GM18505 (cell line): ENCODE measurements at regions not wholly inside any gene's neighbourhood (a gene's known extent, or its start where the extent isn't known, plus 50 kb on each side); places are given as distances from the start of the nearest gene placed in this dataset.

Source experiments
- ATAC-seq: cut with Tn5 transposase; IDR thresholded peaks from one replicate; pipeline ENCODE4 v1.9.1; 2021; ENCODE audit not compliant: unreplicated experiment
- POLR2A ChIP-seq: IDR thresholded peaks from 4 replicates; pipeline ENCODE4 v1.6.1; 2011; ENCODE audit warnings: borderline replicate concordance; ENCODE audit not compliant: insufficient read depth, insufficient read length; ENCODE audit errors: extremely low read depth

DNA sequence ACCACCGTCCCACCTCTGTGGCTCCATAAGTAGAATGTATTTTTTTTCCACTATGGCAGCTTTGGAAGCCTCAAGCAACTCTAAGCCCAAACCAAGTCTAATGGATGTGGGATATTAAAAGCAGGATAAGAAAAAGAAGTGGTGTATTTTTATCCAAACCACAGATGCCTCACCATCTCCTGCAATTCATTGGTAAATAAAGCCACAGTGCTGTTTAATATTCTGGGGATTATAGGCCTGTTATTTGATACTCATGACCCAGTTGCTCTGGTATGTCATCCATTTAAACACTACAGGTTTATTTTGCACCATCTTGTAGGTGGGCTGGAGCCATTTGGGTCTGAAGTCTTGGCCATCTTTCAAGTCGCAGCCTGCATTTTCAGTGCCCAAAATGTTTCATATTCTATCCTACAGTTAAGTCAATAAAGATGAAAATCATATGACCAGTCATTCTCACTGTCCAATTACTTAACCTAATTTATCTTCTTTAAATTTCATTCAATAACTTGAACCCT lies 279.5 kb upstream of the EPHA4 start:
- ATAC-seq = no peak

DNA sequence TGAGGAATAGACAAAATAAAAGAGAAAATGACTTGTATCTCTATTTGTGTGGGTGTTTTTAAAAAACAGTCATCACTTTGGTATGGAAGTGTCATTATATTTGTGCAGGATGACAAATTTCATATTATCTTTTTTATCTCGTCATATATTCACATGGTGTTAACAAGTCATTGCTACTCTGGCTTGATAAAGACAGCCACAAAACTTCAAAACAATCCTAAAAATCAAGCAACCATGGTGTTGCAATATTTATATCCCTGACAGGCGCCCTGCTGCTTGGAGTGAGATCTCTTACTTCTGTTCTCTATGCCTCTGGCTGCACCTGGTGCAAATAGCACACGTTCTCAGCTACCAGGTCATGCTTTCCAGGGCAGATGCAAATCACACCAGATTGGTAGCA lies 278.0 kb upstream of the EPHA4 start:
- no peak for TF ChIP-seq POLR2A
- no peak for ATAC-seq

More for the DNA sequence above, 279.5 kb upstream of the EPHA4 start:
- no peak for TF ChIP-seq POLR2A

DNA sequence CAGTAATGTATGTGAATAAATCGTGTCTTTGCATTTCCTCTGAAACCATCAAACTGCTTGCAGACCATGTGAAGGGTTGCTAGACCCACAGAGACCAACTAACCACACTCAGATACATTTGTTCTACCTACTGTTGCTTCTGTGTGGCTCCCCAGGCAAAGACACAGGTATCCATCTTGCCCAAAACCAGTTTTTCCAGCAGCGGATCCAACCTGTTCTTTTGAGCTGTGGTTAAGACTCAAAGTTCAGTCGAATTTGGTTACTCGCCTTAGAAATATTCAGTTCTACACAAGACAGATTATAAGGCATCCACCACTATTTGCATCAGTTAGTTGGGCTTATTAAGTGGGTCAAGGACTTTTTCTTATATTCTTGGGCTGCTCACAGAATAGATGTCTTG lies 276.2 kb upstream of the EPHA4 start:
- no peak for ATAC-seq
- TF ChIP-seq POLR2A = no peak

DNA sequence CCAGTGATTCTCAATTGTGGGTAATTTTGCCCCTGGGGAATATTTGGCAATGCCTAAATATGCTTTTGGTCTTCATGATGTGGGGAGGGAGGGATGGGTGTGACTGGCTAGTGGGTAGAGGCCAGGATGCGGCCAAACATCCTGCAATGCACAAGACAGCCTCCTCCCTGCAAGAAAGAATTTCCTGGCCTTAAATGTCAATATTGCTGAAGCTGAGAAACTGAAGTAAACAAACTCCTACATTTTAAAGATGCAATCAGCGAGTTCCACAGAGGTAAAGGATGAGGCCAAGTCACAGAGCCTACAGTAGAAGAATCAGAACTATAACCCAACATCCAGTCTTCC lies 272.9 kb upstream of the EPHA4 start:
- no peak for TF ChIP-seq POLR2A
- ATAC-seq = no peak

DNA sequence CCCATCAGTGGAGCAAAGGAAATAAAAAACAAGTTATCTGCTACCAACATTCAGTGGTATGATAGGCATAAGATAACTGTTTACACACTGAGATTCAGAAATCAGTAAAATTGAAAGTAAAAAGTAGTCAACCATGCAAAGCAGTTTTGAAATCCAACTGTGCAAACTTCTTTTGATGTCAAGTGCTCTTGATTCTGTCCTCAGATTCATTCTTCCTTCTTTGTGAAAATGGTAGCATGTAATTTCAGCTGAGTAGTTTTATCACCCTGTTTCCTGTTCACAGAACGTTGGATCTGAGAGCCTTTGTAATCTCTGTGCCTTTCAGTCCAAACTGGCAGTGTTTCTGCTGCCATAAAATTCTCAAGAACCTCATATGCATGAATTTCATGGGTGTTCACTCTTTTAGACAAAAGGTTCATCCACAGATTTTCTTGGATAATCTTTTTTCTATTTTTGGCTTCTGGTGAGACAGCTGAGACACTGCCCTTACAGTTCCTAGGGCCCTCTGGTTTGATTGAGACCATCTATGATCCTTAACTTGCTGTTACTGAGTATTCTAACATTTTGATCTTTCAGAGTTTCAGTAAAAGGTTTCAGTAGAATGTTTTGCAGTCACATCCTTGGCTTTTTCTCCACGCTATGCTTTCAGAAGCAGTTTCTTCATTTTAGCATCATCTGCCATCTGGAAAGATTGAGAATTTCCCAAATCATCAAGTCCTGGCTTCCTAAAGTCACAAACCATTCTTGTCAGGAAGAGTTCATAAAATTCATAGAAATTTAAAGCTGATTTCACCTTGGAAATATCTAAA lies 272.3 kb upstream of the EPHA4 start:
- ATAC-seq = peak; percentile 93
- TF ChIP-seq POLR2A = no peak

DNA sequence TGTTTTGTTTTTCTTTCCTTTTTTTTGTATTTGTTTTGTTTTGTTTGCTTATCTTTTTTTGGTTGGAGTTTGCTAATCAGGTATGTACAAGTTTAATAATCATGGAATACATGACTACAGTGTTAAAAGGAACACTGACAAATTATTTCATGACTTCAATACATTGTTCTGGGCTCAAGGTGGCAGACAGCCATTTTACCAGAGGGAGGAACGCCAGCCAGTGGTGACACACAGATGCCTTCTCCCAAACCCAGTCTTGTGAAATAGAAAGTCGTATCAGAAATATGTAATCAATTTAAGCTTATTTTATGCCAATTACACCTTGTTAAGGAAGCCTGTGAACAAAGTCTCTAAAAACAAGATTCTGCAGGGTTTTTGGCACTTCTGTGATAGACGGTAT lies 264.0 kb upstream of the EPHA4 start:
- no peak for ATAC-seq
- no peak for TF ChIP-seq POLR2A

DNA sequence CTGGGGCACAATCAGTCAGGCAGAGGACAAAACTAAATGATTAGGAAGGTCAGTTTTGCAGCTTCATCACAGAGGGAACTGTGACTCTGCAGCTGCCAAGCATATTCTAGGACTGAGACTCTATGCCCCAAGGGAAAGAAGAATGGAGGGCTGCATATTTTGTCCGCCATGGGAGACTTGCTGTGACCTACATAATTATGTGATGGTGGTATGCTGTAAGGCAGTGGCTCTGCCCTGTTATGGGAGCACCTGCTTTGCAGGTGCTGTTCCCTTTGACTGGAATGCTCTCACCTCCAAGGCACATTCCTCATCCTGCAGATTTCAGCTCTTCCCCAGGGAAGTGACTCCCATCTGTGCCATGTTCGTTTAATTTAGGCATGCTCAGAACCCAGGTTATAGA lies 261.9 kb upstream of the EPHA4 start:
- no peak for TF ChIP-seq POLR2A
- ATAC-seq = no peak

DNA sequence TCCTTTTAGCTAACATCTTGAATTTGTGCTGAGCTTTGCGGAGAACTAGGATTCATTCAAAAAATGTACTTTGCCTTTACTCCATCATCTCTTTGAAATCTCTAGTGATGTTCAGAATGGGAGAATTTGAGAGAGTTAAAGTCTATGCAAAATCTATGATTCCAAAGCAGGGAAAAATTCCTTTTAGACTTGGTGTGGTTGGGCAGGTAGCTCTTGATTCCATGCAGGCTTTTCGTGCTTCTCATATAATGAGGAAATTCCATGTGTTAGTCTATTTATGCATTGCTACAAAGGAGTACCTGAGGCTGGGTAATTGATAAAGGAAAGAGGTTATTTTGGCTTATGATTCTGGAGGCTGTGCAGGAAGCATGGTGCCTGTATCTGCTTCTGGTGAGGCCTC lies 258.9 kb upstream of the EPHA4 start:
- no peak for ATAC-seq
- TF ChIP-seq POLR2A = no peak

DNA sequence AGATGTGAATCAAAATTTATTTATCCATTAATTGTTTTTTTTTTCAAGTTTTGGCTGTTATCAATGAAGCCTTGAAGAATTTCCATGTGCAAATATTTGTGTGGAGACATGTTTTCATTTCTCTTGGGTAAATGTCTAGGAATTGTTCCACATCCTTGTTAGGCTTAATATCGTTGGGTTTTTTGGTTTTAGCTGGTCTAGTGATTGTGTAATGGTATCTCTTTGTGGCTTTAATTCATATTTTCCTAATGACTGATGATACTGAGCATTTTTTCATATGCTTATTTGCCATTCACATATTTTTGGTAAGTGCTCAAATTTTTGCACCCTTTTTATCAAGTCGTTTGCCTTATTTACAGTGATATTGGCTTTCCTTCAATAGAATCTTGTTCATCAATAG lies 250.3 kb upstream of the EPHA4 start:
- ATAC-seq = no peak
- TF ChIP-seq POLR2A = no peak

DNA sequence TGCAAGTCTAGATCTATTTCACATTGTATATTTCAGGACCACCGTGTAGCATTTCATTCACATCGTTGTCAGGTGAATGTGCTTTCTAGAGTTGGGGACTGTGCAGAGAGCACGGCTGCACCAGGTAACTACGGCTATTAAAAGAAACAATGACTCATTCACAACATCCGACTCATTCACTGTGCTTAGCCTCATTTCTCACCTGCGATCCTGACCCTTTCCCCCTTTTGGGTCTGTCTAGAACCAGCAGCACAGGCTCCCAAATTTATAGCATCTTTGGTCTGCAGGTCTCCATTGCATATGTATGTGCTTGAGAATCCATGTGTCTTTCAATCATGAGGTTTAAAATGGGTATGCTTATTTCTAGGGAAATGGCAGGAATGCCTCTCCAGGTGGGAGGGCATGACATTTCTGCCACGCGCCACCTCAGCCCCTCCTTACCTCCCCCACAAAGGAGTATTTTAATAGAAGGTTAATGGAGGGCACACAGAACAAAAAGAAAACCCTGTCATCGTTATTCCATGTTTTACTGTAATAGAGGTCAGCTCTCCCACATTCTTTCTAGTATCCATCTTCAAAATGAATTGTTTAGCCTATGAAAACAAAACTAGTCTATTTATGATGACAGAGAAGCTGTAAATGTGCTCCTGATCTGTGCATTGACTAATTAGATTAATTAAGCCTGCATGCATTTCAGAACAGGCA lies 246.7 kb upstream of the EPHA4 start:
- no peak for TF ChIP-seq POLR2A
- ATAC-seq = no peak

DNA sequence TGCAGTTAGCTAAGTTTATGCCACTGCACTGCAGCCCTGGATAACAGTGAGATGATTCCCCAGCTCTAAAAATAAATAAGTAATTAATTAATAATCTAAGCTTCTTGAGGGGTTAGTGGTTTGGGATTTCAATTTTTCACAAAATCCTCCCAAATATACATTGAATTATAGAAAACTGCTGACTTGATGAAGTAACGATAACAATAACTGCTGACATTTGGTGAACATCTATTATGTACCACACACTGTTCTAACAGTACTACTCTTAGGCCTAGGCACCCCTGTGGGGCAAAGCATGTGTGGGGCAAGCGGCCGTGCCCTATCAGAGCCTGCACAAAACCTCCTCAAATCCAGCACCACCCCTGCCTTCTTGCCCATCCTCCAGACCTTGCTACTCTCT lies 245.8 kb upstream of the EPHA4 start:
- ATAC-seq = no peak
- TF ChIP-seq POLR2A = no peak

DNA sequence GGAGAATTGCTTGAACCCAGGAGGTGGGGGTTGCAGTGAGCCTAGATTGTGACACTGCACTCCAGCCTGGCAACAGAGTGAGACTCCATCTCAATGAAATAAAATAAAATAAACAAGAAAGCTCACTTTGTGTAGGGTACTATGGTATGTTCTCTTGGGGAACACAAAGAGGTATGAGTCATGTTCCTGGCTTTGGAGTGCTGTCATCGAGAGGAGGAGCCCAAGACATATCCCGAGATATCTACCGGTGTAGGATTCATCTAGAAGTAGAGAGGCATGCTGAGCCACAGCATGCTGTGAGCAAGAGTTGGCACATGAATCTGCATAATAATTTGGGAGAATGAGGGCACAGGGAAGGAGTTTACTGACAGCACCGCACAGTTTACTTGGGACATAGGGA lies 244.9 kb upstream of the EPHA4 start:
- no peak for TF ChIP-seq POLR2A
- no peak for ATAC-seq

DNA sequence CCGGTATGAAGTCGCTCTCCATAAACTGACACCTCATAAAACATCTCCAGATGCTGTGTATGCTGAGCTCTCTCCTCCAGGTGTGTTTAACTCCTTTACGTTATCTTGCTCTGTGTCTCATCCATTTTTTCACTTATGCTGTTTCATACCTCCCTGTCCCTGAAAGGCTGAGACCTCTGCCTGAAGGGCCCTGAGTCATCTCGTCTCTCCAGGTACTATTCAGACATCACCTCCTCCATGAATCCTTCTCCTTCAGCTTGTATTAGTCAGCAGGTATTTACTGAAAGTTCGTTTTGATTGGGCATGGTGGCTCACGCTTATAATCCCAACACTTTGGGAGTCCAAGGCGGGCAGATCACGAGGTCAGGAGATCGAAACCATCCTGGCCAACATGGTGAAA lies 244.5 kb upstream of the EPHA4 start:
- ATAC-seq = no peak
- no peak for TF ChIP-seq POLR2A

DNA sequence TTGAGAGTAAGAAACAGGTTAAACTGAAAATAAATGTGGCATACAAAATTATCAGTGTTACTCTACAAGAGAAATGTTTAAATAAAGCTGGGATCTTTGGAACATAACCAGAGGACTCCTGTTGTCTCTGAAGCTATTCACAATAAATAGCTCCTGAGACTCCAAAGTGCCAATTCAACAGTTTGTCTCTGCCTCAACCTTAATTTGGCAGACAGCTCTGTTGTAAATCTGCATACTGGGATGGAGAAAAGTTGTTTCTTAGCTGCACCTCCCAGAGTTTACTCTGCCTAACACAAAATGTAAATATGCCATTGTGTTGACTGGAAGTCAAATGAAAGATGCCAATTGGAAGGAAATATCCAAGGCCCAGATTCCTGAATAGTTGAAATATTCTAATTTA lies 238.5 kb upstream of the EPHA4 start:
- ATAC-seq = no peak
- TF ChIP-seq POLR2A = no peak
